AML-193 (cell line): ENCODE measurements at regions not wholly inside any gene's neighbourhood (a gene's known extent, or its start where the extent isn't known, plus 50 kb on each side); places are given as distances from the start of the nearest gene placed in this dataset.
"Not testable (repeated sequence)": the region's sequence is repeated elsewhere in the genome, so short reads cannot be mapped to it uniquely, and the experiment has no call there.

Experiments
- DNase-seq, 2 experiments: peaks; one replicate each; lab custom pipeline; 2025; lab: John Stamatoyannopoulos, UW

- no peak for DNase-seq
Observed at GRCh38 chr6:12546410-12547002, 170.1 kb upstream of the PHACTR1 start.

- no peak for DNase-seq
Observed at GRCh38 chr6:12548526-12548925, 168.0 kb upstream of the PHACTR1 start.

- not testable (repeated sequence) for DNase-seq
Observed at GRCh38 chr6:12549445-12549844, 167.1 kb upstream of the PHACTR1 start.

GRCh38 chr6:12554820-12555219, 161.7 kb upstream of the PHACTR1 start:
- not testable (repeated sequence) for DNase-seq

- DNase-seq: no peak
Observed at GRCh38 chr6:12555267-12555666, 161.3 kb upstream of the PHACTR1 start.

- DNase-seq: no peak
Observed at GRCh38 chr6:12555781-12556180, 160.8 kb upstream of the PHACTR1 start.

- DNase-seq: no peak
Observed at GRCh38 chr6:12557765-12558164, 158.8 kb upstream of the PHACTR1 start.

- no peak for DNase-seq
Observed at GRCh38 chr6:12560315-12560714, 156.3 kb upstream of the PHACTR1 start.

GRCh38 chr6:12566618-12567123, 149.9 kb upstream of the PHACTR1 start:
- DNase-seq: no peak

GRCh38 chr6:12567682-12568081, 148.9 kb upstream of the PHACTR1 start:
- DNase-seq: no peak

GRCh38 chr6:12569646-12570045, 146.9 kb upstream of the PHACTR1 start:
- DNase-seq: no peak

- DNase-seq: no peak
Observed at GRCh38 chr6:12570461-12571030, 146.0 kb upstream of the PHACTR1 start.

GRCh38 chr6:12572896-12573827, 143.4 kb upstream of the PHACTR1 start:
- no peak for DNase-seq

- no peak for DNase-seq
Observed at GRCh38 chr6:12575961-12576360, 140.6 kb upstream of the PHACTR1 start.

- DNase-seq: no peak
Observed at GRCh38 chr6:12576389-12576788, 140.2 kb upstream of the PHACTR1 start.

GRCh38 chr6:12577124-12577850, 139.3 kb upstream of the PHACTR1 start:
- no peak for DNase-seq

GRCh38 chr6:12578097-12578496, 138.5 kb upstream of the PHACTR1 start:
- DNase-seq: no peak

GRCh38 chr6:12578751-12579150, 137.8 kb upstream of the PHACTR1 start:
- DNase-seq: no peak

GRCh38 chr6:12580290-12580689, 136.3 kb upstream of the PHACTR1 start:
- DNase-seq: no peak

GRCh38 chr6:12582421-12583110, 134.0 kb upstream of the PHACTR1 start:
- no peak for DNase-seq

GRCh38 chr6:12584631-12585405, 131.7 kb upstream of the PHACTR1 start:
- DNase-seq: no peak
